Caco-2 (cell line): ENCODE measurements at regions not wholly inside any gene's neighbourhood (a gene's known extent, or its start where the extent isn't known, plus 50 kb on each side); places are given as distances from the start of the nearest gene placed in this dataset.

Experiments
- BruUV-seq: library from RNA; stranded (reverse); fragments of 400-500 nt; replicated peaks from 2 replicates; lab custom pipeline; 2021; lab: Mats Ljungman, UMichigan
- CTCF ChIA-PET: fragments of 300-600 bp; sonication (Branson Sonifier 250); formaldehyde crosslinking; loops from one replicate; lab custom pipeline; 2022; ENCODE audit warnings: antibody characterized with exemption; lab: Charles Lee
- POLR2A ChIA-PET: fragments of 300-600 bp; sonication (Branson Sonifier 250); formaldehyde crosslinking; loops from one replicate; lab custom pipeline; 2022; ENCODE audit warnings: antibody characterized with exemption; lab: Charles Lee
- DNase-seq, 2 experiments: peaks; one replicate each; pipeline versions ENCODE4 v3.0.0 to v3.0.0-alpha.2; 2020 to 2022
- H3K27me3 ChIP-seq: replicated peaks from 2 replicates; pipeline ENCODE4 v1.6.0; 2011; ENCODE audit warnings: low read length; ENCODE audit not compliant: control insufficient read depth, insufficient read depth
- H3K36me3 ChIP-seq: 2 replicates; pipeline ENCODE4 v1.5.1; 2011; ENCODE audit warnings: low read length; ENCODE audit not compliant: control insufficient read depth, insufficient read depth
- H3K4me1 ChIP-seq: fragments of 250-450 bp; sonication (Bioruptor Pico); 2 replicates; pipeline ENCODE4 v1.5.1; 2020; ENCODE audit warnings: mild to moderate bottlenecking
- H3K4me3 ChIP-seq: 2 replicates; pipeline ENCODE4 v1.5.1; 2011; ENCODE audit warnings: low read depth, mild to moderate bottlenecking, control low read depth, low read length
- H3K9me3 ChIP-seq: fragments of 250-450 bp; sonication (Bioruptor Pico); 2 replicates; pipeline ENCODE4 v1.5.1; 2020; ENCODE audit warnings: mild to moderate bottlenecking, moderate library complexity
- H3K27ac Mint-ChIP-seq: one replicate; pipeline ENCODE4 v1.8.0; 2022; ENCODE audit warnings: mixed read lengths; ENCODE audit not compliant: unreplicated experiment
- H3K27me3 Mint-ChIP-seq: one replicate; pipeline ENCODE4 v1.8.0; 2022; ENCODE audit warnings: mixed read lengths; ENCODE audit not compliant: insufficient read depth, unreplicated experiment
- H3K36me3 Mint-ChIP-seq: one replicate; pipeline ENCODE4 v1.8.0; 2022; ENCODE audit warnings: mild to moderate bottlenecking, mixed read lengths; ENCODE audit not compliant: insufficient read depth, unreplicated experiment
- H3K4me1 Mint-ChIP-seq: one replicate; pipeline ENCODE4 v1.8.0; 2022; ENCODE audit warnings: low read depth, mixed read lengths; ENCODE audit not compliant: unreplicated experiment
- H3K4me3 Mint-ChIP-seq: one replicate; pipeline ENCODE4 v1.8.0; 2022; ENCODE audit warnings: mild to moderate bottlenecking, moderate library complexity, mixed read lengths; ENCODE audit not compliant: unreplicated experiment
- H3K9me3 Mint-ChIP-seq: one replicate; pipeline ENCODE4 v1.8.0; 2022; ENCODE audit warnings: mixed read lengths; ENCODE audit not compliant: unreplicated experiment
- CTCF ChIP-seq, 2 experiments: fragments of 200-600 bp in 1 of 2; IDR thresholded peaks; 1 replicate in 1 of 2; 2 replicates in 1 of 2; pipeline versions ENCODE4 v1.5.1 to v1.8.0; 2011 to 2022; ENCODE audit warnings: antibody characterized with exemption in 1 of 2, control low read depth in 1 of 2, inconsistent platforms in 1 of 2, low read depth in 1 of 2, low read length in 1 of 2, mild to moderate bottlenecking in 1 of 2, moderate library complexity in 1 of 2; ENCODE audit not compliant: insufficient read depth in 1 of 2, severe bottlenecking in 1 of 2, unreplicated experiment in 1 of 2
- intact Hi-C: fragments of 100-400 bp; cut with micrococcal nuclease; formaldehyde crosslinking; loops from one replicate; pipeline ENCODE4 v1.10.0; 2022; ENCODE audit not compliant: unreplicated experiment

GRCh38 chr13:76637641-76638141, 248.5 kb downstream of the KCTD12 start:
- BruUV-seq = no TSS peak
- no peak overlapping the region for H3K4me3 ChIP-seq
- no peak for TF ChIP-seq CTCF (IDR thresholded peaks at IDR 0.05; ENCODE audit: insufficient read depth in 1 of 2, low read depth in 1 of 2, low read length in 1 of 2, severe bottlenecking in 1 of 2, unreplicated experiment in 1 of 2)
- H3K4me1 ChIP-seq = no peaks in the 10 kb centered on the region
- peaks cover 15% of the 10 kb centered on the region for H3K27me3 Mint-ChIP-seq
- no peak overlapping the region for H3K4me3 Mint-ChIP-seq
- no peaks in the 10 kb centered on the region for H3K9me3 Mint-ChIP-seq
- no peak overlapping the region for H3K27ac Mint-ChIP-seq
- intact Hi-C loops = loop anchor here (10.0 kb wide), 1 partner anchor 963 kb away; no protein-coding TSS in a partner anchor
- no peak for DNase-seq
- no peaks in the 10 kb centered on the region for H3K36me3 Mint-ChIP-seq
- ChIA-PET POLR2A (no interaction called here), CTCF (no interaction called here)
- H3K27me3 ChIP-seq = no peaks in the 10 kb centered on the region
- no peaks in the 10 kb centered on the region for H3K36me3 ChIP-seq
- H3K4me1 Mint-ChIP-seq = no peaks in the 10 kb centered on the region
- H3K9me3 ChIP-seq = no peaks in the 10 kb centered on the region

GRCh38 chr13:76636829-76637228, 249.4 kb downstream of the KCTD12 start:
- Histone ChIP-seq H3K9me3 (no peaks in the 10 kb centered on the region), H3K4me1 (no peaks in the 10 kb centered on the region), H3K4me3 (no peak overlapping the region), H3K36me3 (no peaks in the 10 kb centered on the region), H3K27me3 (no peaks in the 10 kb centered on the region)
- CTCF ChIA-PET = no interaction called here
- no peaks in the 10 kb centered on the region for H3K4me1 Mint-ChIP-seq
- intact Hi-C loops = loop anchor here (10.0 kb wide), 1 partner anchor 962 kb away; no protein-coding TSS in a partner anchor
- BruUV-seq = no TSS peak
- no peak overlapping the region for H3K27ac Mint-ChIP-seq
- DNase-seq = no peak
- POLR2A ChIA-PET = no interaction called here
- no peaks in the 10 kb centered on the region for H3K36me3 Mint-ChIP-seq
- peaks cover 15% of the 10 kb centered on the region for H3K27me3 Mint-ChIP-seq
- H3K4me3 Mint-ChIP-seq = no peak overlapping the region
- TF ChIP-seq CTCF (IDR thresholded peaks at IDR 0.05; ENCODE audit: insufficient read depth in 1 of 2, low read depth in 1 of 2, low read length in 1 of 2, severe bottlenecking in 1 of 2, unreplicated experiment in 1 of 2) = no peak
- H3K9me3 Mint-ChIP-seq = no peaks in the 10 kb centered on the region

DNA sequence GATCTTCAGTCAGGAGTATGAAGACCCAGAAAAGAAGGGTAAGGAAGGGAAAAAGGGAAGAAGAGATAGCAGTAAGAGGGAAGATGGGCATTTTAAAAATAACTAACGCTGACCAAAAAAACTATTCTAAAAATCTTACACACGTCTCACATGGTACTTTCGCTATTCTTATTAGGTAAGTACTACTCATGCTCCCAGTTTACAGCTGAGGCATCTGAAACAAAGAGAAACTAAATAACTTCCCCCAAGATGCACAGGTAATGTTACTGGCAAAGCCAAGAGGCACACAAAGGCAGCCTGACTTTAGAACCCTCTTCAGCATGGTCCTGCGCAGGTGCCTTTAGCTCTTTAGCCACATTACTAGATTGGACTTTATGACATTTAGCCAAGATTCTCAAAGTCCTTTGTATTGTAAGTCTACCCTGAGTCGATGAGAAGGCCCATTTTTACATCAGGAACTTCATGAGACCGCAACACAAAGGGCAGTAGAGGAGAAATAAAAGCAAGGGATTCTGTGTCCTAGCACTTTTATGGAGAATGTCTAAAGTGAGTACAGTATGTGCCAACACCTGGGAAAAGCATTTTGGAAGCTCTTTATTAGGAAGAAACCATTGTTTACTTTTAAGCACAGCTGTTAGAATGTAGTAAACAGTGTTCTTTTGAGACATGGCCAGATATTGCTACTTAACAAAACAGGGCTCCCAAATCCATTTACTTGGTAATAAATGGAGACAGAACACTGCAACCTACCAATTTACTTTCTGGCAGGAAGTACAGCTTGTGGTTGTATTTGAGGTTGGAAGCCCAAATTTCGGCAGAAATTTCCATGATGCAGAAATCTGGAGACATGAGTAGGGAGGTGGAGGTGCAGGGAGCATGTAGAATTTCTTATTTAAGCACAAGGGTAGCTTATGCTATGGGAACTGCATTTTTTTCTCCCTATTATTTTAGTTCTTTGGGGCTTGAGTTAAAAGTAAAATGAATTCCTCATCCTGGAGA, 250.7 kb downstream of the KCTD12 start:
- POLR2A ChIA-PET = no interaction called here
- H3K4me3 Mint-ChIP-seq = no peak overlapping the region
- H3K36me3 Mint-ChIP-seq = no peaks in the 10 kb centered on the region

More for the DNA sequence above, 250.7 kb downstream of the KCTD12 start:
- H3K4me1 Mint-ChIP-seq = no peaks in the 10 kb centered on the region
- CTCF ChIA-PET = interaction anchor here (0.5 kb wide), 1 partner anchor 68 kb away, joined by 3 read pairs; no protein-coding TSS in a partner anchor
- Histone ChIP-seq H3K4me1 (no peaks in the 10 kb centered on the region), H3K4me3 (no peak overlapping the region), H3K36me3 (no peaks in the 10 kb centered on the region), H3K27me3 (no peaks in the 10 kb centered on the region), H3K9me3 (no peaks in the 10 kb centered on the region)
- no peaks in the 10 kb centered on the region for H3K9me3 Mint-ChIP-seq
- BruUV-seq = no TSS peak
- no peak overlapping the region for H3K27ac Mint-ChIP-seq
- TF ChIP-seq CTCF (IDR thresholded peaks at IDR 0.05; ENCODE audit: insufficient read depth in 1 of 2, low read depth in 1 of 2, low read length in 1 of 2, severe bottlenecking in 1 of 2, unreplicated experiment in 1 of 2) = no peak
- peaks cover 13% of the 10 kb centered on the region for H3K27me3 Mint-ChIP-seq
- intact Hi-C loops = loop anchor here (10.0 kb wide), 1 partner anchor 961 kb away; no protein-coding TSS in a partner anchor
- DNase-seq = no peak
